RPMI8226 (cell line): ENCODE measurements at regions not wholly inside any gene's neighbourhood (a gene's known extent, or its start where the extent isn't known, plus 50 kb on each side); places are given as distances from the start of the nearest gene placed in this dataset.
"Not testable (repeated sequence)": the region's sequence is repeated elsewhere in the genome, so short reads cannot be mapped to it uniquely, and the experiment has no call there.

ENCODE experiments used
- DNase-seq: peaks from one replicate; pipeline ENCODE4 v3.0.0-alpha.2; 2015

- DNase-seq: no peak
Measured at GRCh38 chr18:14937271-14937670, 189.3 kb downstream of the ANKRD30B start.

GRCh38 chr18:14939141-14939540, 191.2 kb downstream of the ANKRD30B start:
- no peak for DNase-seq

GRCh38 chr18:14940106-14940505, 192.1 kb downstream of the ANKRD30B start:
- DNase-seq: not testable (repeated sequence)

- no peak for DNase-seq
Measured at GRCh38 chr18:14940735-14941134, 192.8 kb downstream of the ANKRD30B start.

- no peak for DNase-seq
Measured at GRCh38 chr18:14941256-14941655, 193.3 kb downstream of the ANKRD30B start.

GRCh38 chr18:14941792-14942191, 193.8 kb downstream of the ANKRD30B start:
- DNase-seq: no peak

- DNase-seq: no peak
Measured at GRCh38 chr18:14942275-14942674, 194.3 kb downstream of the ANKRD30B start.

GRCh38 chr18:14943486-14943885, 195.5 kb downstream of the ANKRD30B start:
- DNase-seq: no peak

GRCh38 chr18:14943967-14944636, 196.1 kb downstream of the ANKRD30B start:
- no peak for DNase-seq

GRCh38 chr18:14944838-14945237, 196.9 kb downstream of the ANKRD30B start:
- DNase-seq: no peak

GRCh38 chr18:14945286-14945685, 197.3 kb downstream of the ANKRD30B start:
- no peak for DNase-seq

- DNase-seq: no peak
Measured at GRCh38 chr18:14945984-14946383, 198.0 kb downstream of the ANKRD30B start.

- not testable (repeated sequence) for DNase-seq
Measured at GRCh38 chr18:14946741-14947470, 198.9 kb downstream of the ANKRD30B start.

GRCh38 chr18:14947482-14948162, 199.7 kb downstream of the ANKRD30B start:
- DNase-seq: no peak

GRCh38 chr18:14948163-14948540, 200.2 kb downstream of the ANKRD30B start:
- no peak for DNase-seq

- DNase-seq: peak; percentile 53
Measured at GRCh38 chr18:14949800-14950664, 202.1 kb downstream of the ANKRD30B start.

- not testable (repeated sequence) for DNase-seq
Measured at GRCh38 chr18:14952444-14953077, 204.6 kb downstream of the ANKRD30B start.

- DNase-seq: no peak
Measured at GRCh38 chr18:14958701-14959100, 210.7 kb downstream of the ANKRD30B start.

- no peak for DNase-seq
Measured at GRCh38 chr18:14959550-14959949, 211.6 kb downstream of the ANKRD30B start.

GRCh38 chr18:14961991-14962390, 214.0 kb downstream of the ANKRD30B start:
- DNase-seq: no peak

GRCh38 chr18:14962626-14963025, 214.7 kb downstream of the ANKRD30B start:
- no peak for DNase-seq

- no peak for DNase-seq
Measured at GRCh38 chr18:14963246-14963645, 215.3 kb downstream of the ANKRD30B start.
